Neural cell (in vitro differentiated cells): ENCODE measurements at regions not wholly inside any gene's neighbourhood (a gene's known extent, or its start where the extent isn't known, plus 50 kb on each side); places are given as distances from the start of the nearest gene placed in this dataset.

Experiments used
- CTCF ChIP-seq: fragments of 450-650 bp; IDR thresholded peaks from 2 replicates; pipeline ENCODE4 v1.5.1; 2014; ENCODE audit warnings: antibody characterized with exemption, mild to moderate bottlenecking, moderate library complexity; ENCODE audit not compliant: poor library complexity, severe bottlenecking
- POLR2AphosphoS5 ChIP-seq: IDR thresholded peaks from 2 replicates; pipeline ENCODE4 v1.6.1; 2012

GRCh38 chr6:135575629-135576028 is 78.1 kb upstream of the AHI1 start:
- TF ChIP-seq POLR2AphosphoS5 (no peak), CTCF (no peak)
